ENCODE measurements at regions not wholly inside any gene's neighbourhood (a gene's known extent, or its start where the extent isn't known, plus 50 kb on each side); places are given as distances from the start of the nearest gene placed in this dataset.
"Not testable (repeated sequence)": the region's sequence is repeated elsewhere in the genome, so short reads cannot be mapped to it uniquely, and the experiment has no call there.

- CTCF ChIA-PET (ENCODE audit: partially characterized antibody): interaction anchor here (0.7 to 1.7 kb wide), 2 partner anchors 9 to 241 kb away, joined by 3 to 4 read pairs; no protein-coding TSS in a partner anchor
- H3K79me1 ChIP-seq (ENCODE audit: low read depth, low read length); H3K14ac ChIP-seq (ENCODE audit: insufficient read length); FAIRE-seq; H2BK15ac ChIP-seq (ENCODE audit: low read length); H3K23ac ChIP-seq (ENCODE audit: insufficient read length); H3K18ac ChIP-seq (ENCODE audit: extremely low read depth, low read length); H3K4ac ChIP-seq (replicated peaks; ENCODE audit: insufficient read length, low read depth, low read length); H4K5ac ChIP-seq (ENCODE audit: insufficient read length, low read depth, low read length); H2BK12ac ChIP-seq (ENCODE audit: low read depth, low read length); H3K9ac ChIP-seq (replicated peaks in 1 of 4; ENCODE audit: extremely low read depth in 1 of 4, low read depth in 3 of 4, low read length in 3 of 4); H3K4me2 ChIP-seq (ENCODE audit: insufficient read depth in 1 of 2, low read depth in 2 of 2, low read length in 2 of 2); H3K23me2 ChIP-seq (ENCODE audit: low read depth, low read length); H3K4me3 ChIP-seq (ENCODE audit: extremely low read depth in 1 of 4, insufficient read depth in 2 of 4, low read depth in 3 of 4, low read length in 4 of 4); H4K20me1 ChIP-seq (replicated peaks in 1 of 2; ENCODE audit: control insufficient read depth in 1 of 2, insufficient read depth in 2 of 2, low read length in 2 of 2); H2AK5ac ChIP-seq (ENCODE audit: low read depth, low read length); H2BK20ac ChIP-seq (ENCODE audit: low read length); DNase-seq (ENCODE audit: low read depth in 1 of 2, low spot score in 2 of 2); POLR2A ChIA-PET (ENCODE audit: partially characterized antibody); H4K8ac ChIP-seq (ENCODE audit: extremely low read depth, insufficient read depth, low read length); H3K4me1 ChIP-seq (replicated peaks in 1 of 4; ENCODE audit: control insufficient read depth in 3 of 4, insufficient read depth in 4 of 4, low read length in 3 of 4); H4K91ac ChIP-seq (replicated peaks; ENCODE audit: insufficient read length, low read length); H2BK120ac ChIP-seq (replicated peaks; ENCODE audit: low read depth, low read length); H2BK5ac ChIP-seq (ENCODE audit: low read depth, low read length); H3K27me3 ChIP-seq (replicated peaks in 1 of 4; ENCODE audit: control insufficient read depth in 3 of 4, extremely low read depth in 1 of 4, insufficient read depth in 3 of 4, low read length in 3 of 4); H3K56ac ChIP-seq (replicated peaks; ENCODE audit: insufficient read length, low read depth, low read length); H3K27ac ChIP-seq (ENCODE audit: low read depth, low read length); H3K79me2 ChIP-seq (ENCODE audit: control insufficient read depth in 1 of 2, insufficient read depth in 2 of 2, low read length in 2 of 2); H3K36me3 ChIP-seq (ENCODE audit: control insufficient read depth in 2 of 4, insufficient read depth in 4 of 4, low read length in 3 of 4); H2AFZ ChIP-seq (ENCODE audit: low read length): not testable (repeated sequence)
- WGBS, 2 experiments (ENCODE audit: extremely low coverage in 1 of 2, insufficient coverage in 1 of 2, insufficient read length in 1 of 2, insufficient replicate concordance in 2 of 2, low coverage in 1 of 2, low lambda C conversion rate in 2 of 2, missing lambda C conversion rate in 1 of 2): 92% methylated on average over 10 of the region's 10 CpGs; no CpG with 5 or more reads in 1 of the 2 experiments
- H3K9me3 ChIP-seq (ENCODE audit: insufficient read depth in 2 of 2, low read depth in 1 of 2, low read length in 1 of 2): peaks cover 29 to 36% of the 10 kb centered on the region in 2 experiments
Observed at GRCh38 chr7:81182056-81182455, 263.2 kb upstream of the SEMA3C start.
